ENCODE measurements at regions not wholly inside any gene's neighbourhood (a gene's known extent, or its start where the extent isn't known, plus 50 kb on each side); places are given as distances from the start of the nearest gene placed in this dataset.

DNA sequence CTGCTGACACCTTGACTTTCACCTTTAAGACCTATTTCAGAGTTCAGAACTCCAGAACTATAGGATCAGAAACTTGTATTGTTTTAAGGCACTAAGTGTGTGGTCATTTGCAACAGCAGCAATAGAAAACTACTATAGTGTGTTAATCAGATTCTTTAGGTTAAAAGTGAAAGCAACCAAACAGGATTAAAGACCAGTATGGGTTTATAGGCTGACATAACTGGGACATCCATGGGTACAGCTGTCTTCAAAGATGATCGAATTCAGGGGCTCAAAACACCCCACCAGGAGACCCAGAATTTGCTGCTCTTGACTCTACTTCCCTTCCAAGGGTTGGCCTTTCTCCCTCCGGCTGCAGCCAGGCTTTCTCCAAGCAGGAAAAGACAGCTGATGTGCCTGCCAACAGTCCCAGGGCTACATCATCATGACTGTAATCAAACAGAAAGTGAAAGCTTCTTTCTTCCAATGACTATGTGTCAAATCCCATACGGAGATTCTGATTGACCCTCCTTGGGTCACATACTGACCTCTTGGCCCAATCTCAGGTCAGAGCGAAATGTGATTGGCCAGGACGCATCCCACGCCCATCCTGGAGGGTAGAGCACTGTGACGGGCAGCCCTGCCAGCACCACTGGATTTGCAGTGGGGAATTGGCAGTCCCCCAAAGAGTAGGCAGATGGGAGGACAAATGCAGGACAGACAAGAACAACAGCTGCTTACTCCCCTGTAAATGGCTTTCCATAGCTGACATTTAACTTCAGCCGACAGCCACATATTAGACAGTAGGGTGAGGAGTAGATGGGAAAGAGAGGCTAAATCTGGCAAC, 51.4 kb upstream of the RNF7 start (continued):
- TF ChIP-seq, protein P1, sequence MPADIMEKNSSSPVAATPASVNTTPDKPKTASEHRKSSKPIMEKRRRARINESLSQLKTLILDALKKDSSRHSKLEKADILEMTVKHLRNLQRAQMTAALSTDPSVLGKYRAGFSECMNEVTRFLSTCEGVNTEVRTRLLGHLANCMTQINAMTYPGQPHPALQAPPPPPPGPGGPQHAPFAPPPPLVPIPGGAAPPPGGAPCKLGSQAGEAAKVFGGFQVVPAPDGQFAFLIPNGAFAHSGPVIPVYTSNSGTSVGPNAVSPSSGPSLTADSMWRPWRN (IDR thresholded peaks at IDR 0.05; ENCODE audit: low read depth) = 0 out of 2 replicates have a peak, but pooled peaks have one; percentile 18
- no peak for TF ChIP-seq HOXB6 (CRISPR knock-in tag; IDR thresholded peaks at IDR 0.05; ENCODE audit: borderline replicate concordance)
- TF ChIP-seq KDM1A (IDR thresholded peaks at IDR 0.05) = peak; percentile 62 to 72; a peak in 3 of 4 replicates
- TF ChIP-seq, protein P2, sequence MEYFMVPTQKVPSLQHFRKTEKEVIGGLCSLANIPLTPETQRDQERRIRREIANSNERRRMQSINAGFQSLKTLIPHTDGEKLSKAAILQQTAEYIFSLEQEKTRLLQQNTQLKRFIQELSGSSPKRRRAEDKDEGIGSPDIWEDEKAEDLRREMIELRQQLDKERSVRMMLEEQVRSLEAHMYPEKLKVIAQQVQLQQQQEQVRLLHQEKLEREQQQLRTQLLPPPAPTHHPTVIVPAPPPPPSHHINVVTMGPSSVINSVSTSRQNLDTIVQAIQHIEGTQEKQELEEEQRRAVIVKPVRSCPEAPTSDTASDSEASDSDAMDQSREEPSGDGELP (CRISPR knock-in tag; IDR thresholded peaks at IDR 0.05; ENCODE audit: borderline replicate concordance) = peak; percentile 23; the same call in 1 of the 2 replicates
- TF ChIP-seq RCOR1 (IDR thresholded peaks at IDR 0.05; ENCODE audit: borderline replicate concordance in 1 of 2, low read depth in 2 of 2, low read length in 2 of 2) = peak in 1 of 2 experiments; percentile 84; a peak in 2 of 4 replicates
- TF ChIP-seq ATF3 (IDR thresholded peaks at IDR 0.05) = peak; percentile 28; the same call in 1 of the 2 replicates
- no peak for TF ChIP-seq ATF3 (CRISPR knock-in tag; conservative IDR thresholded peaks at IDR 0.05)
- no peak for TF ChIP-seq RBM39 (optimal IDR thresholded peaks at IDR 0.05; ENCODE audit: low read depth, low read length)
- TF ChIP-seq, protein P3, sequence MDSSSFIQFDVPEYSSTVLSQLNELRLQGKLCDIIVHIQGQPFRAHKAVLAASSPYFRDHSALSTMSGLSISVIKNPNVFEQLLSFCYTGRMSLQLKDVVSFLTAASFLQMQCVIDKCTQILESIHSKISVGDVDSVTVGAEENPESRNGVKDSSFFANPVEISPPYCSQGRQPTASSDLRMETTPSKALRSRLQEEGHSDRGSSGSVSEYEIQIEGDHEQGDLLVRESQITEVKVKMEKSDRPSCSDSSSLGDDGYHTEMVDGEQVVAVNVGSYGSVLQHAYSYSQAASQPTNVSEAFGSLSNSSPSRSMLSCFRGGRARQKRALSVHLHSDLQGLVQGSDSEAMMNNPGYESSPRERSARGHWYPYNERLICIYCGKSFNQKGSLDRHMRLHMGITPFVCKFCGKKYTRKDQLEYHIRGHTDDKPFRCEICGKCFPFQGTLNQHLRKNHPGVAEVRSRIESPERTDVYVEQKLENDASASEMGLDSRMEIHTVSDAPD (CRISPR knock-in tag; IDR thresholded peaks at IDR 0.05) = no peak
- TF ChIP-seq, protein P4, sequence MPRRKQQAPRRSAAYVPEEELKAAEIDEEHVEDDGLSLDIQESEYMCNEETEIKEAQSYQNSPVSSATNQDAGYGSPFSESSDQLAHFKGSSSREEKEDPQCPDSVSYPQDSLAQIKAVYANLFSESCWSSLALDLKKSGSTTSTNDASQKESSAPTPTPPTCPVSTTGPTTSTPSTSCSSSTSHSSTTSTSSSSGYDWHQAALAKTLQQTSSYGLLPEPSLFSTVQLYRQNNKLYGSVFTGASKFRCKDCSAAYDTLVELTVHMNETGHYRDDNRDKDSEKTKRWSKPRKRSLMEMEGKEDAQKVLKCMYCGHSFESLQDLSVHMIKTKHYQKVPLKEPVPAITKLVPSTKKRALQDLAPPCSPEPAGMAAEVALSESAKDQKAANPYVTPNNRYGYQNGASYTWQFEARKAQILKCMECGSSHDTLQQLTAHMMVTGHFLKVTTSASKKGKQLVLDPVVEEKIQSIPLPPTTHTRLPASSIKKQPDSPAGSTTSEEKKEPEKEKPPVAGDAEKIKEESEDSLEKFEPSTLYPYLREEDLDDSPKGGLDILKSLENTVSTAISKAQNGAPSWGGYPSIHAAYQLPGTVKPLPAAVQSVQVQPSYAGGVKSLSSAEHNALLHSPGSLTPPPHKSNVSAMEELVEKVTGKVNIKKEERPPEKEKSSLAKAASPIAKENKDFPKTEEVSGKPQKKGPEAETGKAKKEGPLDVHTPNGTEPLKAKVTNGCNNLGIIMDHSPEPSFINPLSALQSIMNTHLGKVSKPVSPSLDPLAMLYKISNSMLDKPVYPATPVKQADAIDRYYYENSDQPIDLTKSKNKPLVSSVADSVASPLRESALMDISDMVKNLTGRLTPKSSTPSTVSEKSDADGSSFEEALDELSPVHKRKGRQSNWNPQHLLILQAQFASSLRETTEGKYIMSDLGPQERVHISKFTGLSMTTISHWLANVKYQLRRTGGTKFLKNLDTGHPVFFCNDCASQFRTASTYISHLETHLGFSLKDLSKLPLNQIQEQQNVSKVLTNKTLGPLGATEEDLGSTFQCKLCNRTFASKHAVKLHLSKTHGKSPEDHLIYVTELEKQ (CRISPR knock-in tag; IDR thresholded peaks at IDR 0.05) = no peak
- no peak for TF ChIP-seq NR2C2 (CRISPR knock-in tag; IDR thresholded peaks at IDR 0.05)
- TF ChIP-seq NR2C2 (tag; IDR thresholded peaks at IDR 0.05) = peak; percentile 90
- no peak for TF ChIP-seq SRSF7 (optimal IDR thresholded peaks at IDR 0.05; ENCODE audit: low read depth, low read length)
